ENCODE measurements at regions not wholly inside any gene's neighbourhood (a gene's known extent, or its start where the extent isn't known, plus 50 kb on each side); places are given as distances from the start of the nearest gene placed in this dataset.

DNA sequence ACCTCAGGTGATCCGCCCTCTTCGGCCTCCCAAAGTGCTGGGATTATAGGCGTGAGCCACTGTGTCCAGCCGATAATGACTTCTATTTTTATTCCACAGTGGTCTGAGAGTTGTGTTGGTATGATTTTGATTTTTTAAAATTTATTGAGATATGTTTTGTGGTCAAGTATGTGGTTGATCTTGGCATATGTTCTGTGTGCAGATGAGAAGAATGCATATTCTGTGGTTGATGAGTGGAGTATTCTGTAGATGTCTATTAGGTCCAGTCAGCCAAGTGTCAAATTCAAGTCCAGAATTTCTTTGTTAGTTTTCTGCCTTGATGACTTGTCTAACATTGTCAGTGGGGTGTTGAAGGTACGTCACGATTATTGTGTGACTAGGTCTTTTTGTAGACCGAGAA lies 338.2 kb upstream of the TARS1 start:
- TF ChIP-seq, protein P1, sequence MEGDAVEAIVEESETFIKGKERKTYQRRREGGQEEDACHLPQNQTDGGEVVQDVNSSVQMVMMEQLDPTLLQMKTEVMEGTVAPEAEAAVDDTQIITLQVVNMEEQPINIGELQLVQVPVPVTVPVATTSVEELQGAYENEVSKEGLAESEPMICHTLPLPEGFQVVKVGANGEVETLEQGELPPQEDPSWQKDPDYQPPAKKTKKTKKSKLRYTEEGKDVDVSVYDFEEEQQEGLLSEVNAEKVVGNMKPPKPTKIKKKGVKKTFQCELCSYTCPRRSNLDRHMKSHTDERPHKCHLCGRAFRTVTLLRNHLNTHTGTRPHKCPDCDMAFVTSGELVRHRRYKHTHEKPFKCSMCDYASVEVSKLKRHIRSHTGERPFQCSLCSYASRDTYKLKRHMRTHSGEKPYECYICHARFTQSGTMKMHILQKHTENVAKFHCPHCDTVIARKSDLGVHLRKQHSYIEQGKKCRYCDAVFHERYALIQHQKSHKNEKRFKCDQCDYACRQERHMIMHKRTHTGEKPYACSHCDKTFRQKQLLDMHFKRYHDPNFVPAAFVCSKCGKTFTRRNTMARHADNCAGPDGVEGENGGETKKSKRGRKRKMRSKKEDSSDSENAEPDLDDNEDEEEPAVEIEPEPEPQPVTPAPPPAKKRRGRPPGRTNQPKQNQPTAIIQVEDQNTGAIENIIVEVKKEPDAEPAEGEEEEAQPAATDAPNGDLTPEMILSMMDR (IDR thresholded peaks at IDR 0.05 in 4 of 5, conservative IDR thresholded peaks at IDR 0.05 in 1 of 5): no peak
- no peak for TF ChIP-seq POLR2A (IDR thresholded peaks at IDR 0.05)
